ENCODE measurements at regions not wholly inside any gene's neighbourhood (a gene's known extent, or its start where the extent isn't known, plus 50 kb on each side); places are given as distances from the start of the nearest gene placed in this dataset.

GRCh38 chr1:34322969-34323368 lies 146.3 kb downstream of the C1orf94 start:
- ATAC-seq (no peak), DNase-seq (no peak)
- intact Hi-C loops (cut with DNase I, micrococcal nuclease): no loop called here

- intact Hi-C loops (cut with DNase I, micrococcal nuclease): no loop called here
- DNase-seq (no peak), ATAC-seq (no peak)
Observed at GRCh38 chr1:34324879-34325440, 148.3 kb downstream of the C1orf94 start.

- ATAC-seq: no peak
- intact Hi-C loops (cut with DNase I, micrococcal nuclease): no loop called here
- no peak for DNase-seq
Observed at GRCh38 chr1:34328281-34328799, 151.6 kb downstream of the C1orf94 start.

- intact Hi-C loops (cut with DNase I, micrococcal nuclease): no loop called here
- DNase-seq (no peak), ATAC-seq (no peak)
Observed at GRCh38 chr1:34330061-34330460, 153.4 kb downstream of the C1orf94 start.

GRCh38 chr1:34331020-34331926 lies 154.6 kb downstream of the C1orf94 start:
- no peak for DNase-seq
- intact Hi-C loops (cut with DNase I, micrococcal nuclease): no loop called here
- no peak for ATAC-seq

- no peak for ATAC-seq
- DNase-seq: no peak
- intact Hi-C loops (cut with DNase I, micrococcal nuclease): no loop called here
Observed at GRCh38 chr1:34332996-34333395, 156.3 kb downstream of the C1orf94 start.

- no peak for ATAC-seq
- intact Hi-C loops (cut with DNase I, micrococcal nuclease): no loop called here
- no peak for DNase-seq
Observed at GRCh38 chr1:34338871-34339270, 162.2 kb downstream of the C1orf94 start.

- ATAC-seq (no peak), DNase-seq (no peak)
- intact Hi-C loops (cut with DNase I, micrococcal nuclease): no loop called here
Observed at GRCh38 chr1:34341896-34342295, 165.2 kb downstream of the C1orf94 start.

GRCh38 chr1:34342334-34342733 lies 165.6 kb downstream of the C1orf94 start:
- ATAC-seq: no peak
- intact Hi-C loops (cut with DNase I, micrococcal nuclease): no loop called here
- no peak for DNase-seq

- DNase-seq (no peak), ATAC-seq (no peak)
- intact Hi-C loops (cut with DNase I, micrococcal nuclease): no loop called here
Observed at GRCh38 chr1:34346128-34346527, 169.4 kb downstream of the C1orf94 start.

- no peak for DNase-seq
- intact Hi-C loops (cut with DNase I, micrococcal nuclease): no loop called here
- no peak for ATAC-seq
Observed at GRCh38 chr1:34353409-34353808, 176.7 kb downstream of the C1orf94 start.

- ATAC-seq (no peak), DNase-seq (no peak)
- intact Hi-C loops (cut with DNase I, micrococcal nuclease): no loop called here
Observed at GRCh38 chr1:34354367-34354766, 177.7 kb downstream of the C1orf94 start.

GRCh38 chr1:34356853-34357252 lies 180.1 kb downstream of the C1orf94 start:
- no peak for ATAC-seq
- intact Hi-C loops (cut with DNase I, micrococcal nuclease): no loop called here

GRCh38 chr1:34358636-34359035 lies 181.9 kb downstream of the C1orf94 start:
- ATAC-seq: no peak
- intact Hi-C loops (cut with DNase I, micrococcal nuclease): no loop called here
- no peak for DNase-seq

More at GRCh38 chr1:34356853-34357252, 180.1 kb downstream of the C1orf94 start:
- no peak for DNase-seq

- intact Hi-C loops (cut with DNase I, micrococcal nuclease): no loop called here
- DNase-seq (no peak), ATAC-seq (no peak)
Observed at GRCh38 chr1:34359411-34359810, 182.7 kb downstream of the C1orf94 start.

- intact Hi-C loops (cut with DNase I, micrococcal nuclease): no loop called here
- DNase-seq: no peak
- ATAC-seq: no peak
Observed at GRCh38 chr1:34360574-34360973, 183.9 kb downstream of the C1orf94 start.

- DNase-seq (no peak), ATAC-seq (no peak)
- intact Hi-C loops (cut with DNase I, micrococcal nuclease): no loop called here
Observed at GRCh38 chr1:34361121-34361520, 184.4 kb downstream of the C1orf94 start.

GRCh38 chr1:34361781-34362357 lies 185.2 kb downstream of the C1orf94 start:
- intact Hi-C loops (cut with DNase I, micrococcal nuclease): no loop called here
- no peak for DNase-seq
- no peak for ATAC-seq

GRCh38 chr1:34362949-34363348 lies 186.2 kb downstream of the C1orf94 start:
- ATAC-seq (no peak), DNase-seq (no peak)
- intact Hi-C loops (cut with DNase I, micrococcal nuclease): no loop called here

GRCh38 chr1:34363447-34363846 lies 186.7 kb downstream of the C1orf94 start:
- DNase-seq (no peak), ATAC-seq (no peak)
- intact Hi-C loops (cut with DNase I, micrococcal nuclease): no loop called here
